HepG2 (cell line): ENCODE measurements at regions not wholly inside any gene's neighbourhood (a gene's known extent, or its start where the extent isn't known, plus 50 kb on each side); places are given as distances from the start of the nearest gene placed in this dataset.

Source experiments
- ATAC-seq: fragments of 200-7000 bp; cut with Tn5 transposase; 3 replicates; pipeline ENCODE4 v1.9.1; 2020; ENCODE audit warnings: mild to moderate bottlenecking, moderate library complexity
- BruUV-seq: library from RNA; stranded (reverse); fragments of 400-500 nt; replicated peaks from 2 replicates; lab custom pipeline; 2021; lab: Mats Ljungman, UMichigan
- CTCF ChIA-PET: fragments of 300-600 bp; formaldehyde crosslinking; extraction: SDS; loops from one replicate; lab custom pipeline; 2021; ENCODE audit warnings: low total read pairs, inconsistent platforms, low intra/inter-chr PET ratio; lab: Yijun Ruan, JAX
- POLR2A ChIA-PET: fragments of 350-600 bp; sonication (Branson Sonifier 250); formaldehyde crosslinking; loops from one replicate; lab custom pipeline; 2020; ENCODE audit warnings: antibody characterized with exemption, inconsistent platforms; lab: Yijun Ruan, JAX
- DNase-seq: peaks from one replicate; pipeline ENCODE4 v3.0.0-alpha.2; 2015; ENCODE audit warnings: low spot score
- FAIRE-seq: peaks from 3 replicates; lab custom pipeline; 2011; peaks lifted over from hg19 to GRCh38; lab: Jason Lieb, UNC
- H2AFZ ChIP-seq: one replicate; pipeline ENCODE4 v1.6.1; 2011; ENCODE audit warnings: low read length, inconsistent platforms
- H3K27ac ChIP-seq: fragments of 300-600 bp; 3 replicates; pipeline ENCODE4 v1.8.0; 2011; ENCODE audit warnings: mixed run types, mild to moderate bottlenecking, mixed read lengths, low read length, inconsistent platforms; ENCODE audit not compliant: insufficient read depth; ENCODE audit errors: extremely low read length
- H3K27me3 ChIP-seq, 2 experiments: fragments of 200-600 bp in 1 of 2; 2 replicates in 1 of 2; 3 replicates in 1 of 2; pipeline versions ENCODE4 v1.6.0 to v1.8.0; 2011; ENCODE audit warnings: low read length in 2 of 2, mild to moderate bottlenecking in 2 of 2, moderate library complexity in 2 of 2, inconsistent platforms in 1 of 2; ENCODE audit not compliant: insufficient read depth in 2 of 2, control insufficient read depth in 1 of 2
- H3K36me3 ChIP-seq, 2 experiments: fragments of 200-600 bp in 1 of 2; replicated peaks in 1 of 2; 2 replicates in 1 of 2; 3 replicates in 1 of 2; pipeline versions ENCODE4 v1.5.1 to v1.8.0; 2011; ENCODE audit warnings: low read length in 2 of 2, inconsistent platforms in 1 of 2; ENCODE audit not compliant: insufficient read depth in 2 of 2, control insufficient read depth in 1 of 2
- H3K4me1 ChIP-seq: 2 replicates; pipeline ENCODE4 v1.5.1; 2012; ENCODE audit warnings: low read length, inconsistent platforms; ENCODE audit not compliant: insufficient read depth
- H3K4me2 ChIP-seq: 2 replicates; pipeline ENCODE4 v1.6.0; 2011; ENCODE audit warnings: low read depth, low read length, inconsistent platforms
- H3K4me3 ChIP-seq, 3 experiments: fragments of 200-600 bp in 1 of 3; sonication (generic), shearing (Covaris generic) in 1 of 3; replicated peaks in 1 of 3; 2 replicates each; pipeline ENCODE4 v1.5.1; 2011 to 2016; ENCODE audit warnings: low read length in 3 of 3, inconsistent platforms in 2 of 3, low read depth in 2 of 3, mild to moderate bottlenecking in 2 of 3, control low read depth in 1 of 3, mixed read lengths in 1 of 3; ENCODE audit not compliant: insufficient read depth in 1 of 3
- H3K79me2 ChIP-seq: one replicate; pipeline ENCODE4 v1.6.1; 2011; ENCODE audit warnings: low read length, inconsistent platforms; ENCODE audit not compliant: insufficient read depth
- H3K9ac ChIP-seq: 2 replicates; pipeline ENCODE4 v1.6.0; 2011; ENCODE audit warnings: mild to moderate bottlenecking, low read depth, low read length, inconsistent platforms; ENCODE audit not compliant: insufficient read depth
- H3K9me3 ChIP-seq: 2 replicates; pipeline ENCODE4 v1.5.1; 2012; ENCODE audit warnings: mild to moderate bottlenecking, low read length
- H4K20me1 ChIP-seq: 2 replicates; pipeline ENCODE4 v1.6.0; 2011; ENCODE audit warnings: inconsistent platforms, mild to moderate bottlenecking, low read length, moderate library complexity; ENCODE audit not compliant: insufficient read depth
- HHEX ChIP-seq: IDR thresholded peaks from 2 replicates; pipeline ENCODE4 v1.6.1; 2016; ENCODE audit warnings: control low read depth
- IRF9 ChIP-seq: sonication (generic); formaldehyde crosslinking; IDR thresholded peaks from 2 replicates; pipeline ENCODE4 v1.8.0; 2022; ENCODE audit warnings: missing genetic modification reagents, mild to moderate bottlenecking, borderline replicate concordance
- MED13 ChIP-seq: sonication (generic); formaldehyde crosslinking; IDR thresholded peaks from 2 replicates; pipeline ENCODE4 v1.5.0; 2020; ENCODE audit warnings: missing genetic modification reagents
- TRIM22 ChIP-seq: fragments of 450-650 bp; IDR thresholded peaks from 2 replicates; pipeline ENCODE4 v1.6.1; 2017
- U2AF1 ChIP-seq: fragments of 200-400 bp; formaldehyde crosslinking; optimal IDR thresholded peaks from 2 replicates; pipeline ENCODE3; 2017; ENCODE audit warnings: mild to moderate bottlenecking, low read depth, low read length
- ZKSCAN1 ChIP-seq: fragments of 150-350 bp; IDR thresholded peaks from 2 replicates; pipeline ENCODE4 v1.6.1; 2014; ENCODE audit warnings: low read length
- ZNF260 ChIP-seq: sonication (generic); formaldehyde crosslinking; IDR thresholded peaks from 2 replicates; pipeline ENCODE4 v1.4.0; 2020; ENCODE audit warnings: missing genetic modification reagents, low read depth, mild to moderate bottlenecking, borderline replicate concordance
- ZNF792 ChIP-seq: IDR thresholded peaks from 2 replicates; pipeline ENCODE4 v1.6.1; 2016
- ZNF883 ChIP-seq: sonication (generic); formaldehyde crosslinking; IDR thresholded peaks from 2 replicates; pipeline ENCODE4 v1.5.1; 2020; ENCODE audit warnings: mild to moderate bottlenecking, missing genetic modification reagents; ENCODE audit errors: not compliant biosample characterization
- WGBS: methylation state at CpG from one replicate; pipeline ENCODE4 v1.1.6; 2017; ENCODE audit warnings: low lambda C conversion rate; 5-methylcytosine and 5-hydroxymethylcytosine counted together
- in situ Hi-C: cut with HindIII; loops from 2 replicates; pipeline ENCODE4 v1.10.0; 2017; ENCODE audit warnings: low pct_unique_long_range_greater_than_20kb; ENCODE audit not compliant: extremely low pct_ligation_motif_present
- intact Hi-C: fragments of 100-400 bp; cut with micrococcal nuclease; formaldehyde crosslinking; loops from one replicate; pipeline ENCODE4 v1.10.0; 2022; ENCODE audit not compliant: unreplicated experiment

- H3K9ac ChIP-seq: no peak overlapping the region
- no peak for ATAC-seq
- CTCF ChIA-PET: no interaction called here
- no peaks in the 10 kb centered on the region; a peak in 1 of 5 replicates for H3K27me3 ChIP-seq
- no peaks in the 10 kb centered on the region for H3K36me3 ChIP-seq
- no peak overlapping the region for H3K4me2 ChIP-seq
- in situ Hi-C loops (no loop called here), intact Hi-C loops (no loop called here)
- peaks cover 75% of the 10 kb centered on the region for H3K9me3 ChIP-seq
- no peaks in the 10 kb centered on the region for H4K20me1 ChIP-seq
- TF ChIP-seq ZNF792 (no peak), HHEX (CRISPR knock-in tag) (no peak), MED13 (no peak), IRF9 (no peak), ZKSCAN1 (no peak), TRIM22 (no peak), ZNF883 (no peak), ZNF260 (CRISPR knock-in tag) (no peak)
- H3K27ac ChIP-seq: no peak overlapping the region
- no peaks in the 10 kb centered on the region for H3K79me2 ChIP-seq
- POLR2A ChIA-PET: no interaction called here
- no peak overlapping the region for H2AFZ ChIP-seq
- H3K4me1 ChIP-seq: no peaks in the 10 kb centered on the region
- no peak overlapping the region for H3K4me3 ChIP-seq
- no peak for DNase-seq
- BruUV-seq: no TSS peak
- 0% methylated on average over 1 of the region's 1 CpG for WGBS
- FAIRE-seq: no peak
Observed at GRCh38 chr14:82602794-82603193, 1069.1 kb upstream of the SEL1L start.

GRCh38 chr14:82604819-82605218, 1071.2 kb upstream of the SEL1L start:
- ATAC-seq (no peak), FAIRE-seq (no peak), DNase-seq (no peak)
- in situ Hi-C loops: no loop called here
- no peaks in the 10 kb centered on the region for H3K27me3 ChIP-seq
- TF ChIP-seq U2AF1: no peak
- intact Hi-C loops: no loop called here
- H3K27ac ChIP-seq: no peak overlapping the region
- peaks cover 71% of the 10 kb centered on the region for H3K9me3 ChIP-seq
- no peaks in the 10 kb centered on the region for H3K36me3 ChIP-seq
- no peaks in the 10 kb centered on the region for H4K20me1 ChIP-seq
- no peak overlapping the region for H3K4me3 ChIP-seq
- CTCF ChIA-PET: no interaction called here
- H3K79me2 ChIP-seq: no peaks in the 10 kb centered on the region
- no peak overlapping the region for H3K9ac ChIP-seq
- BruUV-seq: no TSS peak
- H2AFZ ChIP-seq: no peak overlapping the region
- H3K4me2 ChIP-seq: no peak overlapping the region
- POLR2A ChIA-PET: no interaction called here
- no peaks in the 10 kb centered on the region for H3K4me1 ChIP-seq
